ENCODE measurements at regions not wholly inside any gene's neighbourhood (a gene's known extent, or its start where the extent isn't known, plus 50 kb on each side); places are given as distances from the start of the nearest gene placed in this dataset.

- H3K4me3 ChIP-seq (ENCODE audit: low read depth, low read length), result no peak overlapping the region
- DNase-seq (ENCODE audit: low read depth), result no peak
- TF ChIP-seq, protein P1, sequence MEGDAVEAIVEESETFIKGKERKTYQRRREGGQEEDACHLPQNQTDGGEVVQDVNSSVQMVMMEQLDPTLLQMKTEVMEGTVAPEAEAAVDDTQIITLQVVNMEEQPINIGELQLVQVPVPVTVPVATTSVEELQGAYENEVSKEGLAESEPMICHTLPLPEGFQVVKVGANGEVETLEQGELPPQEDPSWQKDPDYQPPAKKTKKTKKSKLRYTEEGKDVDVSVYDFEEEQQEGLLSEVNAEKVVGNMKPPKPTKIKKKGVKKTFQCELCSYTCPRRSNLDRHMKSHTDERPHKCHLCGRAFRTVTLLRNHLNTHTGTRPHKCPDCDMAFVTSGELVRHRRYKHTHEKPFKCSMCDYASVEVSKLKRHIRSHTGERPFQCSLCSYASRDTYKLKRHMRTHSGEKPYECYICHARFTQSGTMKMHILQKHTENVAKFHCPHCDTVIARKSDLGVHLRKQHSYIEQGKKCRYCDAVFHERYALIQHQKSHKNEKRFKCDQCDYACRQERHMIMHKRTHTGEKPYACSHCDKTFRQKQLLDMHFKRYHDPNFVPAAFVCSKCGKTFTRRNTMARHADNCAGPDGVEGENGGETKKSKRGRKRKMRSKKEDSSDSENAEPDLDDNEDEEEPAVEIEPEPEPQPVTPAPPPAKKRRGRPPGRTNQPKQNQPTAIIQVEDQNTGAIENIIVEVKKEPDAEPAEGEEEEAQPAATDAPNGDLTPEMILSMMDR (IDR thresholded peaks at IDR 0.05; ENCODE audit: insufficient read depth, low read depth, low read length), result no peak
Observed at GRCh38 chr5:61277781-61278180, 54.3 kb upstream of the ZSWIM6 start.

GRCh38 chr5:61279725-61280124 is 52.3 kb upstream of the ZSWIM6 start:
- no peak for DNase-seq (ENCODE audit: low read depth)
- TF ChIP-seq, protein P1 (IDR thresholded peaks at IDR 0.05; ENCODE audit: insufficient read depth, low read depth, low read length), result no peak
- no peak overlapping the region for H3K4me3 ChIP-seq (ENCODE audit: low read depth, low read length)

- peak; percentile 86 for DNase-seq (ENCODE audit: low read depth)
- no peak overlapping the region for H3K4me3 ChIP-seq (ENCODE audit: low read depth, low read length)
- TF ChIP-seq, protein P1 (IDR thresholded peaks at IDR 0.05; ENCODE audit: insufficient read depth, low read depth, low read length), result no peak
Observed at GRCh38 chr5:61280205-61280604, 51.9 kb upstream of the ZSWIM6 start.

GRCh38 chr5:61280761-61281427 is 51.2 kb upstream of the ZSWIM6 start:
- TF ChIP-seq, protein P1 (IDR thresholded peaks at IDR 0.05; ENCODE audit: insufficient read depth, low read depth, low read length), result no peak
- no peak overlapping the region for H3K4me3 ChIP-seq (ENCODE audit: low read depth, low read length)
- DNase-seq (ENCODE audit: low read depth), result no peak

DNA sequence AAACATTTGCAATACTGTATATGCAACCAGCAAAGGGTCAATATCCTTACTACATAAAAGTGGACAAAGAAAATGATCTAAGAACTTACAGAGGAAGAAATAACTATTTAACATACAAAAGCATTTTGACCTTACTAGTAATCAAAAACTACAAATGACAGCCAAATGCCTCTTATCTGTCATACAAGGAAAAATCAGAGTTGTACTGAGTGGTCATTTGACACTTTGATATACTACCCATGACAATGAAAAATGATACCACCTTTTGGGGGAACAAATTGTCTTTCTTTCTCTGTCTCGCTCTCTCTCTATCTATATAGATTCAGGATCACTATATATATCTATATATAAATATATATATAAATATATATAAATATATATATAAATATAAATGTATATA is 50.4 kb upstream of the ZSWIM6 start:
- TF ChIP-seq, protein P1 (IDR thresholded peaks at IDR 0.05; ENCODE audit: insufficient read depth, low read depth, low read length), result no peak
- no peak for DNase-seq (ENCODE audit: low read depth)
- H3K4me3 ChIP-seq (ENCODE audit: low read depth, low read length), result no peak overlapping the region
